ENCODE measurements at regions not wholly inside any gene's neighbourhood (a gene's known extent, or its start where the extent isn't known, plus 50 kb on each side); places are given as distances from the start of the nearest gene placed in this dataset.

DNA sequence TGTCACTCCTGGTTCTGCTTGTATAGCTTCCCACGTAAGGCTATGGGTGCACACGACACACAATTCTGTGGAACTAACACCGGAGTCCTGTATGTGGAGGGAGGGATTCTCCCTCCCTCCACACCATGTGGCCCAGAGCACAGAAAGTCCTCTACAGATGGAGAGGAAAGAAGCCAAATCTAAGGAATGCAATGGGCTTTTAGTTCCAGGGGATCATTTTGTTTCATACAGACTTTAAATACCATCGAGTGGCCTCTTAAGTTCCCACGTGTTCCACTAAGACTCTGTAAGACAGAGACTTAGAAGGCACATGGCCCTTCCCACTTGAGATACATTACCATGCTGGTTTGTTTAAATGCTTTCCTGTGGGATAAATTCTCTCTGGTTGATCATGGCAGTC is 156.0 kb downstream of the TGFB2 start:
- DNase-seq (ENCODE audit: low spot score) = no peak
- TF ChIP-seq, protein P1, sequence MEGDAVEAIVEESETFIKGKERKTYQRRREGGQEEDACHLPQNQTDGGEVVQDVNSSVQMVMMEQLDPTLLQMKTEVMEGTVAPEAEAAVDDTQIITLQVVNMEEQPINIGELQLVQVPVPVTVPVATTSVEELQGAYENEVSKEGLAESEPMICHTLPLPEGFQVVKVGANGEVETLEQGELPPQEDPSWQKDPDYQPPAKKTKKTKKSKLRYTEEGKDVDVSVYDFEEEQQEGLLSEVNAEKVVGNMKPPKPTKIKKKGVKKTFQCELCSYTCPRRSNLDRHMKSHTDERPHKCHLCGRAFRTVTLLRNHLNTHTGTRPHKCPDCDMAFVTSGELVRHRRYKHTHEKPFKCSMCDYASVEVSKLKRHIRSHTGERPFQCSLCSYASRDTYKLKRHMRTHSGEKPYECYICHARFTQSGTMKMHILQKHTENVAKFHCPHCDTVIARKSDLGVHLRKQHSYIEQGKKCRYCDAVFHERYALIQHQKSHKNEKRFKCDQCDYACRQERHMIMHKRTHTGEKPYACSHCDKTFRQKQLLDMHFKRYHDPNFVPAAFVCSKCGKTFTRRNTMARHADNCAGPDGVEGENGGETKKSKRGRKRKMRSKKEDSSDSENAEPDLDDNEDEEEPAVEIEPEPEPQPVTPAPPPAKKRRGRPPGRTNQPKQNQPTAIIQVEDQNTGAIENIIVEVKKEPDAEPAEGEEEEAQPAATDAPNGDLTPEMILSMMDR (IDR thresholded peaks at IDR 0.05; ENCODE audit: extremely low read depth, insufficient read depth, missing control alignments) = no peak
- in situ Hi-C loops (cut with MboI; ENCODE audit: low pct_unique_long_range_greater_than_20kb, low sequenced_read_pairs, unreplicated experiment) = no loop called here

DNA sequence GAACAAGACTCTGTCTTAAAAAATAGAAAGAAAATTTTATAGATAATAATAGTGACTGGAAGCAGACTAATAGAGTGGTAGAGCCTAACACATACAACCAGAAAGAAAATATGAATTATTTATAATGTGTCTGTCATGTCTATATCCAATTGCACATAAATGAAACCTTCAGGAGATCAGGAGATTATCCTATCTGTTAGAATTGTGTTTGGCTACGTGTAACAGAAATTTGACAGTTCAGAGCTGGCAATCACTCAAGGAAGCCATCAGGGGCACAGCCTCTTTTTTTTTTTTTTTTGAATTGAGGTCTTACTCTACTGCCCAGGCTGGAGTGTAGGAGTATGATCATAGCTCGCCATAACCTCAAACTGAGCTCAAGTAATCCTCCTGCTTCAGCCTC is 157.2 kb downstream of the TGFB2 start:
- in situ Hi-C loops (cut with MboI; ENCODE audit: low pct_unique_long_range_greater_than_20kb, low sequenced_read_pairs, unreplicated experiment) = no loop called here
- DNase-seq (ENCODE audit: low spot score) = no peak
- TF ChIP-seq, protein P1 (IDR thresholded peaks at IDR 0.05; ENCODE audit: extremely low read depth, insufficient read depth, missing control alignments) = no peak

DNA sequence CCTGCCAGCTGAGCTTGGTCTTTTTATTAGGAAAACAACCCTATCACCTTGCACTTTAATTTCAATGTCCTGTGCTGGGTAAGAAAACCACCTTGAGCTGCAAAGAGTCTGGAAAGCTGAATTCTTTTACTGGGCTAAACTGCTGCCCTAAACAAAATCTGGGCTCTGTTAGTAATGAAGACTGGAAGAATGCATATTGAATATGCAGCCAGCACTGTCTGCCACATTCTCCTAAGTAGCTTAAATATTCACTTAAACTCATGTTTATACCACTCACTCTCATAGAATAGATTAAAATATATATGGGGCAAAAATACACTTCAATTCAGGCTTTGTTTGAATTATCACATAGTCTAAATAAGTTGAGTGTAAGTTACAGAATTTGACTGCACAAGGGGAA is 158.0 kb downstream of the TGFB2 start:
- TF ChIP-seq, protein P1 (IDR thresholded peaks at IDR 0.05; ENCODE audit: extremely low read depth, insufficient read depth, missing control alignments) = no peak
- in situ Hi-C loops (cut with MboI; ENCODE audit: low pct_unique_long_range_greater_than_20kb, low sequenced_read_pairs, unreplicated experiment) = no loop called here

DNA sequence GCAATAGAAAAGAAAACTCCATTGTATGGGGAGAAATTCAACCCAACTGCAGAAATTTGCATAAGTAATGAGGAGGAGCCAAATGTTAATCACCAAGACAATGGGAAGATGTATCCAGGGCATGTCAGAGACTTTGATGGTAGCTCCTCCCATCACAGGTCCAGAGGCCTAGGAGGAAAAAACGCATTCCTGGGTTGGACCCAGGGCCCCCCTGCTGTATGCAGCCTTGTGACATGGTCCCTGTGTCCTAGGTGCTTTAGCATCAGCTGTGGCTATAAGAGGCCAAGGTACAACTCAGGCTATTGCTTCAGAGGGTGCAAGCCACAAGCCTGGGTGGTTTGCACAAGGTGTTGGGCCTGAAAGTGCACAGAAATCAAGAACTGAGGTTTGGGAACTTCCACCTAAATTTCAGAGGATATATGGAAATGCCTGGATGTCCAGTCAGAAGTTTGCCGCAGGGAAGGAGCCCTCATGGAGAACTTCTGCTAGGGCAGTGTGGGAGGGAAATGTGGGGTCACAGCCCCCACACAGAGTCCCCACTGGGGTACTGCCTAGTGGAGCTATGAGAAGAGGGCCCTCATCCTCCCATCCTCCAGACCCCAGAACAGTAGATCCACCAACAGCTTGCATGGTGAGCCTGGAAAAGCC is 162.3 kb downstream of the TGFB2 start:
- TF ChIP-seq, protein P1 (IDR thresholded peaks at IDR 0.05; ENCODE audit: extremely low read depth, insufficient read depth, missing control alignments) = no peak
- in situ Hi-C loops (cut with MboI; ENCODE audit: low pct_unique_long_range_greater_than_20kb, low sequenced_read_pairs, unreplicated experiment) = no loop called here
- no peak for DNase-seq (ENCODE audit: low spot score)

More for the DNA sequence above, 158.0 kb downstream of the TGFB2 start:
- DNase-seq (ENCODE audit: low spot score) = no peak

DNA sequence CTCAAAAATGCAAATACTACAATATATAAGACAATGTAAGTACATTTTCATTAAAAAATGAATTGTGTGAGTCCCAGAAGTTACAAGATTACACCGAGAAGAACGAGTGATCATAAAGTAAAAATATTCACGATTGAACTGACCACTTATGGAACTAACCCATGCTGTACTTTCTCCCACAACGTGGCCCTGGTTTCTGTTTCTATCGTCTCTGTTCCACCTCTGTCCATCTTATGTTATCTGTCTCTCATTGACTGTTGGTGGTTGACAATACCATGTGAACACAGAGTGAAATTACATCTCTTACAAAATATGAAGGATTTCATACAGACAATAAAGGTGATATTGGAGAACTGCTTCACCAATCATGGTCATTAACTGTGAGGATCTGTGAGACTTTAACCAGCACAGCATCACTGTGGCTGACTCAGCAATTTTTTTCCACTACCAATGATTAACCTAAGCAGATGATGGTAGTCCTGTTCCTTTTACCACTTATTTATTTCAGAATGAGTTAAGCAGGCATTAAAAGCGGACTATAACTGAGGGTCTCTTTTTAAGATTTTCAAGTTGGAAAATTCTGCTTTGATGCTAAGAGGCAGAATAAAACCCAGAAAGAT is 165.1 kb downstream of the TGFB2 start:
- in situ Hi-C loops (cut with MboI; ENCODE audit: low pct_unique_long_range_greater_than_20kb, low sequenced_read_pairs, unreplicated experiment) = no loop called here
- TF ChIP-seq, protein P1 (IDR thresholded peaks at IDR 0.05; ENCODE audit: extremely low read depth, insufficient read depth, missing control alignments) = no peak
- DNase-seq (ENCODE audit: low spot score) = no peak

DNA sequence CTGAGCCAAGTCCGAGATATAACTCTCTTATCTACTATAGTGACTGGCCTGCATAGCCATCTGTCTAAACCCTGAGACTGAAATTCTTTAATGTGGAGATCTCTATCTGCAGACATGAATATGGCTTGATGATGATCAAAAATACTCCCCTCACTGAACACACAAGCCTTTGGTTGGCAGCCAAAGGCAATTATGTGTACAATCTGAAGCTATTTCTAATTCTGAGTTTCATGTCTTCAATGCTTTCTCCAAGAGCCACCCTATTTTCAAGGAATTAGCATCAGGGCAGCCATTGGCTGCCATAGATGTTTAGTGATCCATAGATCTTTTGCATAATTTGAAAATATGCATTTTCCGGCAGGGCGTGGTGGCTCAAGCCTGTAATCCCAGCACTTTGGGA is 168.2 kb downstream of the TGFB2 start:
- in situ Hi-C loops (cut with MboI; ENCODE audit: low pct_unique_long_range_greater_than_20kb, low sequenced_read_pairs, unreplicated experiment) = no loop called here
- no peak for DNase-seq (ENCODE audit: low spot score)
- TF ChIP-seq, protein P1 (IDR thresholded peaks at IDR 0.05; ENCODE audit: extremely low read depth, insufficient read depth, missing control alignments) = no peak
